Right cardiac atrium (tissue), 5 donors: ENCODE measurements at regions not wholly inside any gene's neighbourhood (a gene's known extent, or its start where the extent isn't known, plus 50 kb on each side); places are given as distances from the start of the nearest gene placed in this dataset.
"Not testable (repeated sequence)": the region's sequence is repeated elsewhere in the genome, so short reads cannot be mapped to it uniquely, and the experiment has no call there.

ENCODE experiments used
- ATAC-seq, 2 donors: fragments of 200-7000 bp; cut with Tn5 transposase; one replicate each; pipeline versions ENCODE4 v1.8.0 to v1.9.1; 2020; ENCODE audit warnings: moderate library complexity in 2 of 2, mild to moderate bottlenecking in 1 of 2
- DNase-seq, 3 donors: peaks; one replicate each; pipeline ENCODE4 v3.0.0-alpha.2; 2020
- H3K27ac ChIP-seq: one replicate; pipeline ENCODE4 v1.5.1; 2013; ENCODE audit warnings: mild to moderate bottlenecking, low read length, control low read depth, moderate library complexity
- H3K27me3 ChIP-seq: one replicate; pipeline ENCODE4 v1.6.1; 2013; ENCODE audit not compliant: control insufficient read depth, insufficient read depth
- H3K4me1 ChIP-seq: one replicate; pipeline ENCODE4 v1.6.1; 2013; ENCODE audit warnings: low read length; ENCODE audit not compliant: control insufficient read depth, insufficient read depth
- H3K4me3 ChIP-seq: one replicate; pipeline ENCODE4 v1.5.1; 2013; ENCODE audit warnings: low read length, control low read depth
- H3K9me3 ChIP-seq: one replicate; pipeline ENCODE4 v1.6.1; 2013; ENCODE audit warnings: low read length; ENCODE audit not compliant: control insufficient read depth
- WGBS: extraction: QIAGEN DNeasy Blood & Tissue Kit; methylation state at CpG from one replicate; pipeline ENCODE4 v1.1.7; 2013; 5-methylcytosine and 5-hydroxymethylcytosine counted together
- intact Hi-C, 4 donors: fragments of 100-400 bp; cut with DNase I; formaldehyde crosslinking; loops; one replicate each; pipeline versions ENCODE4 v1.11.0 to v1.14.0; 2022 to 2023
- donor health status: healthy with polysubstance abuse.
- donor health status: DM: no; HTN: yes; CAD: no.
- donor health status: DM: no; HTN: no; CAD: no.
- donor health status: DM: no; HTN: yes; CAD: no; lungs with severe emphysema.
- donor health status: DM: yes; HTN: yes; CAD: no.

DNA sequence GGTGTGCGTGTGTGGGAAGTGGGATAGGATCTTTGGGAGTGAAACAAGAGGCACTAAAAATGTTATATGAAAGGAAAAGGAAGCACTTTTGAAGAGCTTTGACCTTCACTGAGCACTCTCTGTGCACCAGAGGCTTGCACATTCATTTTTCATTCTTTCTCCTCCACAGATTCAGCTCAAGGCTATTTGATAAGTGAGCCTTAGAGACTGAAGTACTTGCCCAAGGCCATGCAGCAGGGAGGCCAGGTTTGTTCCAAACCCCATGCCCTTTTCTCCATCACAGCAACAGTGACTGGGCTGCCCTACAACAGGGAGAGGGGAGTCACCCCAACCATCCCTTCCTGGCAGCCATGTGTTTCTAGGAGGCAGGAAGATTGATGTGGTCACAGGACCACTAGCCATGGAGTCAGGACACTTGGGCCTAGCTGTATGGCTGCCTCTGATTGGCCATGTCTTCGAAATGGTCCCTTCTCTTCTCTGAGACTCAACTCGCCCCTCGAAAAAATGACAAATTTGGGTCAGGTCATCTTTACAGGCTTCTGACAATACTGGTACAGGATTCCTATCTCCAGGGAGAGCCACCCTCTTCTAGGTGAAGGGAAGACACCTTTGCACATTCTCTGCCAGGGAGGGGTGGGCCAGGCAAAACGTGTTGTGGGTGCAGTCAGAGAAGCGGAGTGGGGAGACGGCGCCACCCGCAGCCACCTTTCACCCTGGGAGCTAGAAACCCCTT is 123.5 kb upstream of the MYCN start:
- H3K27me3 ChIP-seq = no peaks in the 10 kb centered on the region
- ATAC-seq = no peak
- WGBS = 88% methylated on average over 9 of the region's 9 CpGs
- H3K27ac ChIP-seq = no peak overlapping the region
- DNase-seq = no peak
- no peaks in the 10 kb centered on the region for H3K9me3 ChIP-seq
- no peaks in the 10 kb centered on the region for H3K4me1 ChIP-seq
- H3K4me3 ChIP-seq = no peak overlapping the region
- intact Hi-C loops = no loop called here

DNA sequence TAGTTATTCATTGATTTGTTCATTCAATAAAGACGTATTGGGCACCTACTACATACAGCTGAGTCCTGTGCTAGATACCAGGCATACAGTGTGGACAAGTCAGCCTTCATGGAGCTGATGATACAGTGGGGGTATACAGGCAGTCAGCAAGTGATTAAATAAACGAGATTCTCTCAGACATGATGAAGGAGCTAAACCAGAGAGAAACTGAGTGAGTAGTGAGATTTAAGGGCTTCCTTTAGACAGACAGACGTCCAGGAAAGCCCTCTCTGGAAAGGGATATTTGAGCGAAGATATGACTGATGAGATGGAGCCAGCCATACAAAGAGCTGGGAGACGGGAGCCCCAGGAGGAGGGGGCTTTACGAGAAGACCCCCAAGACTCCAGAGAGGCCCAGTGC is 122.6 kb upstream of the MYCN start:
- 77% methylated on average over 6 of the region's 6 CpGs for WGBS
- Histone ChIP-seq H3K4me1 (no peaks in the 10 kb centered on the region), H3K4me3 (no peak overlapping the region), H3K9me3 (no peaks in the 10 kb centered on the region), H3K27ac (no peak overlapping the region), H3K27me3 (no peaks in the 10 kb centered on the region)
- ATAC-seq (no peak), DNase-seq (no peak)
- intact Hi-C loops = no loop called here

DNA sequence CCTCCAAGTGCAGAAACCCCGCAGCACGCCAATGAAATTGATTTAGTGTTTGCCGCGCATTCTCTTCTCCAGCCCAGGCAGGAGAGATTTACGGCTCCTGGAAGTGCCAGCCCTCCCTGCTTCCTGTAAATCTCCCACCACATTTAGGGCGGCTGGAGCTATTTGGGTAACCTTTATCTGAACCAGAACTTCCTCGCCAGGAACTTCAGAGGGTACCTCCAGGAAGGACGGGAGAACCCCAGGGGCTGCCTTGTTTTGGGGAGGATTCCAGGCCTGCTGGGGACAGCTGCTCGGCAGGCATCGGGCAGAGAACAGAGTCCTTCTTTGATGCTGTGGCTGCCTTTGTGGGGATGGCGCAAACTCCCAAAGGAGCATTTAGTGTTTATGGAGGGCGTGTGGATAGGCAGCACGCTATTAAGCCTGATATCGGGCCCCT is 122.0 kb upstream of the MYCN start:
- ATAC-seq = peak in 1 of 2 donors; percentile 35
- DNase-seq = no peak
- WGBS = 58% methylated on average over 14 of the region's 14 CpGs
- Histone ChIP-seq H3K9me3 (no peaks in the 10 kb centered on the region), H3K27me3 (no peaks in the 10 kb centered on the region), H3K4me3 (no peak overlapping the region), H3K4me1 (no peaks in the 10 kb centered on the region), H3K27ac (no peak overlapping the region)
- intact Hi-C loops = no loop called here

DNA sequence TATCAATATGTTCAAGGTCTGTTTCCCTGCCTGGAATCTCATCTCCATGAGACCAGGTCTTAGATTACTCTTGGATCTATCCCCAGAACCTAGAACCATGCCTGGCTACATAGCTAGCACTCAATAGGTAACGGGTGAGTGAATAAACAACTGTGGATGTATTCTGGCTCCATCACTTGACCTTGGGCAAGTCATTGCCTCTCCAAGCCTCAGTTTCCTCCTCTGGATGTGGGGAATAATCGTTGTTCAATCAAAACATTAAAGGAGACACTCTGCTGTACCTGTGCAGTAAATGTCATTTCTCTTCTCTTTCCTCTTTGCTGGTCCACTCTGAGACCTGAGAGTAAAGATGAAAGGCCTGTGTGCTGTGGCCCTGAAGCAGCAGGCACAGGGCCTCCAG is 121.5 kb upstream of the MYCN start:
- no peak overlapping the region for H3K27ac ChIP-seq
- DNase-seq (no peak), ATAC-seq (no peak)
- intact Hi-C loops = no loop called here
- no peaks in the 10 kb centered on the region for H3K9me3 ChIP-seq
- H3K4me1 ChIP-seq = no peaks in the 10 kb centered on the region
- H3K4me3 ChIP-seq = no peak overlapping the region
- 89% methylated on average over 2 of the region's 2 CpGs for WGBS
- no peaks in the 10 kb centered on the region for H3K27me3 ChIP-seq

DNA sequence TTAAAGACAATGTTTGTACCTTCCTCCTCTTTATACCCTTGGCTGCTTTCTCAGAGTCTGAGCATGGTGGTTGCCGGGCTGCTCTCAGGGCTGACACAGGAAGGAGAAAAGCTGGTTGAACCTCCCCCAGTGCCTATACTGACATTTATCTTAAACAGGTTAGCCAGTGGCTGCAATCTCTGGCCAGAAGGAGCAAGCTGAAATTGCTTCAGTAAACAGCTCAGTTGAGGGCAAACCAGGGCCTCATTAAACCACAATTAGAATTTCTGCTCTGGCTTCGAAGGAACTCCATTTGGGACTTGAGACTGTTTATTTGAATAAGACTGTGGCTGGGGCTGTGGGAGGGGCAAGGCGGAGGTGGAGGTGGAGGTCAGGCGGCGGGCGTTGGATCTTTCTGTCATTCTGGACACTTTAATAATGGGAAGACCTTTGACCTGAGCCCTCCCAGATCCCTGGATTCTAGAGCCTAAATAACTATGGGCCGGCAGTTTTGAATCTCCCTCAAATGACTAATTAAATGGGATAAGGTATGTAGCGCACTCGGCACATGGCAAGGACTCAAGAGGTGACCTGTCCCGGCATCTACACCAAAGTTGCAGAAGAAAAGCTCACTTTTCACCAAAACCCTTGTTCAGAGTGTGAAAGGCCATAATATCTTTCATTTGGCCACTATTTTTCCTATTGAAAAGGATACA is 120.6 kb upstream of the MYCN start:
- no peak for DNase-seq
- intact Hi-C loops = no loop called here
- H3K4me3 ChIP-seq = no peak overlapping the region
- no peaks in the 10 kb centered on the region for H3K4me1 ChIP-seq
- ATAC-seq = no peak
- no peaks in the 10 kb centered on the region for H3K9me3 ChIP-seq
- no peaks in the 10 kb centered on the region for H3K27me3 ChIP-seq
- 88% methylated on average over 10 of the region's 10 CpGs for WGBS
- no peak overlapping the region for H3K27ac ChIP-seq

DNA sequence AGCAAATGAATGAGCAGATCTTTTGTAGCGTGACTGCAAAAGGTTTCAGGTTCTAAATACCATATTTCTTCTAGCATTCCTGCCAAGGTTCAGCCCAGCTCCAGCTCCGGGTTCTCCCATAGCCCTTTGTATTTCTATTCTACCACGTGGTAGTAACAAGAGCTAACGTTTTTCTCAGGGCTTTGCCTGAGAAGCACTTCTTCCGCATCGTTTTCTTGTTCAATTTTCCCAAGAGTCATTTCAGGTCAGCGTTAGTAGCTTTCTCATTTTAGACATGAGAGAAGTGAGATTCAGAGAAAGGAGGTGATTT is 120.1 kb upstream of the MYCN start:
- no peaks in the 10 kb centered on the region for H3K9me3 ChIP-seq
- intact Hi-C loops = no loop called here
- H3K27ac ChIP-seq = no peak overlapping the region
- H3K4me1 ChIP-seq = no peaks in the 10 kb centered on the region
- no peak for ATAC-seq
- H3K27me3 ChIP-seq = no peaks in the 10 kb centered on the region
- no peak for DNase-seq
- H3K4me3 ChIP-seq = no peak overlapping the region
- WGBS = 80% methylated on average over 7 of the region's 7 CpGs

DNA sequence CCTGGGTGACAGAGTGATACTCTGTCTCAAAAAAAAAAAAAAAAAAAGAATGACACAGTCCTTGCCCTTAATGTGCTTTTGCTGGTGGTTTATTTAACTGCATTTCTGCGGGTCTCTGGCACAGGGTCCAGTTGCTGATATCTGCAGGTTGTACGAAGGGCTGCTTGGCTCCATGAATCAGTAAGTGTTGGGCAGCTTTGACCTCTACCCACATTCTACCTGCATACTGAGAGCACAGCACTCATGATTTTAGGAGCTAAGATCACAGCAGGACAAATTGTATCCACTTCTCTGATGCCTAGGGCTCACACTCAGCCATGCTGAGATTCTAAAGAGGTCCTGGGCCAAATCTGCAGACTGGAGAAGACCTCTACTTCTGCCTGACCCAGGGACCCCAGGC is 119.4 kb upstream of the MYCN start:
- Histone ChIP-seq H3K9me3 (no peaks in the 10 kb centered on the region), H3K4me3 (no peak overlapping the region), H3K4me1 (no peaks in the 10 kb centered on the region), H3K27ac (no peak overlapping the region), H3K27me3 (no peaks in the 10 kb centered on the region)
- no peak for ATAC-seq
- WGBS = 97% methylated on average over 2 of the region's 2 CpGs
- intact Hi-C loops = no loop called here
- DNase-seq = no peak

DNA sequence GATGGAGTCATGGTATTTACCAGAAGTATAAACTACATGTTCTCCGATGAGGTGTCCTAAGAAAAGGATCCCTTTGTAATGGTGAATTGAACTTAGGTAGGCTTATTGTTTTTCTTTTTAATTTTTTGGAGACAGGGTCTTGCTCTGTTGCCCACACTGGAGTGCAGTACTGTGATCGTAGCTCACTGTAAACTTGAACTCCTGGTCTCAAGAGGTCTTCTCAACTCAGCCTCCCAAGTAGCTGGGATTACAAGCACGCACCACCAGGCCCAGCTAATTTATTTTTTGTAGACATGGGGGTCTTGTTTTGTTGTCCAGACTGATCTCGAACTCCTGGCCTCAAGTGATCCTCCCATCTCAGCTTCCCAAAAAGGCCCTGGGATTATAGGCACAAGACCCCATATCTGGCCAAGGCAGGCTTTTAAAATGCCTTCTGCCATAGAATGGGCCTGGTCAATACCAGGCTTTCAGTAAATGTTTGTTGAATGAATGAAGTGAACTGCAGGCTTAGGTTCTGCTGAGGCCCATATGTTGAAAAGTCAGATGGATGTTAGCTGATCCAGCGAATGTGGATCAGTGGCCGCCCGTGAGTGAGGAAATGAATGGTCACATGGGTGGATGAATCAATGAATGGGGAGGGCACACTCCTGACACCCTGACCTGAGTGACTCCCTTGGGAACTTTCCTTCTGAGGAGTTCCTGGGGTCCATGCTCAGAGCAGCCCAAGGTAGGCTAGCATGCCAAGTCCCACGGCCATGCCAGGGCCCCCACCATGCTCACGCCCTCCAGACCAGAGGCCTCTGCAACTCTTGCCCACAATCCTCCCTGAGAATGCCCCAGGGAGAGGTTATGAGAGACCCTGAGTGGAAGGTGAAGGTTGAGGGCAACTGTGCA is 118.0 kb upstream of the MYCN start:
- intact Hi-C loops = no loop called here
- 95% methylated on average over 9 of the region's 9 CpGs for WGBS
- Histone ChIP-seq H3K27me3 (no peaks in the 10 kb centered on the region), H3K27ac (no peak overlapping the region), H3K4me3 (no peak overlapping the region), H3K9me3 (no peaks in the 10 kb centered on the region), H3K4me1 (no peaks in the 10 kb centered on the region)
- ATAC-seq = no peak
- DNase-seq = no peak

DNA sequence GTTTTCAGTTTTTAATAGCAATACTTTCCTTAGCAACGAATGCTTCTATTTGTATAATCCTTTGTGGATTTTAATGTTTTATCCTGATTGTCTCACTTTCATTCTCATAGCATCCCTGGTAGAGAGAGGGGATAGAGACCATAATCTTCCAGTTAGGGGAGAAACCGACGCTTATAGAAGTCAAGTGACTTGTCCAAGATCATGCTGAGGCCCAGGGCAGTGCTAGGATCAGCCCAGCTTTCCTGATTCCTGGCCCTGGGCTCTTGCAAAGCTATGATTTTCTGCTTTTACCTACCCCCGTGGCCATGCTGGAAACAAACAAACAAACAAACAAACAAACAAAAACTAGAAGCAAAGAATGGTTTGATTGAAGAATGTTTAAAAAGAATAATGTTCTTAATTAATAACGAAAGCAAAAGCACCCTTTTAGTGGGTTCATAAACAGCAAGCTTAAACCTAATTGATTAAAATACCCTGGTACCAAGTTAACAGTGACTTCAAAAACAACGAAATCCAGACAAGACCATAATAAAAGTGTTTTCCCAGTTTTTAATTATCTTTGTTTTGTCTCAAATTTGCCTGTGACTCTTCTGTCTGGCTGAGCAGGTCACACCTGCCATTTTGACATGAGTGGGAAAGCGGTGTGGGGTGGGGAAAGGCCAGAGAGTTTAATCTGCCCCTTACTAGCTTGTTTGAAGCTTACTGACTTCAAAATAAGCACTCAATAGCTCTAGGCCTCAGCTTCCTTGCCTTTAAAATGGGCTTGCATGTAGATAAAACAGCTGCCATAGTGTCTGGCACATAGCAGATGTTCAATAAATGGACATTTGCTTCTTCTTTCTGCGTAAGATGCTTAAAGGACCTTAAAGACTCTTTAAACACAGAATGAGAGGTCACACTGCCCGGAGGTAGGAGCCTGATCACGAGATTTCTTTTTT is 116.6 kb upstream of the MYCN start:
- ATAC-seq (no peak), DNase-seq (no peak)
- Histone ChIP-seq H3K27me3 (no peaks in the 10 kb centered on the region), H3K27ac (no peak overlapping the region), H3K4me3 (no peak overlapping the region), H3K4me1 (no peaks in the 10 kb centered on the region), H3K9me3 (no peaks in the 10 kb centered on the region)
- intact Hi-C loops = no loop called here
- WGBS = 81% methylated on average over 10 of the region's 10 CpGs

DNA sequence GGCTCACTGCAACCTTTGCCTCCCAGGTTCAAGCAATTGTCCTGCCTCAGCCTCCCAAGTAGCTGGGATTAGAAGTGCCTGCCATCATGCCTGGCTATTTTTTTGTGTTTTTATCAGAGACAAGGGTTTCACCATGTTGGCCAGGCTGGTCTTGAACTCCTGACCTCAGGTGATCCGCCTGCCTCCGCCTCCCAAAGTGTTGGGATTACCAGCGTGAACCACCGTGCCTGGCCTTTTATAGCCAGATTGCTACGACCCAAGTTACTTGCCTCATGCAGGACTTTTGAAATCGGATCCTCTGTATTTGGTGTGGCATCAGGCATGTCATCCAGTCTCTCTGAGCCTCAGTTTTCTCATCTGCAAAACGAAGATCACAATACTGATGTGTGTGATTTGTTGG is 115.9 kb upstream of the MYCN start:
- H3K27me3 ChIP-seq, H3K4me3 ChIP-seq, H3K27ac ChIP-seq, ATAC-seq, H3K4me1 ChIP-seq, H3K9me3 ChIP-seq, DNase-seq, intact Hi-C loops: not testable (repeated sequence)
- WGBS = 85% methylated on average over 7 of the region's 7 CpGs
